Lung (tissue), 11 donors: ENCODE measurements at regions not wholly inside any gene's neighbourhood (a gene's known extent, or its start where the extent isn't known, plus 50 kb on each side); places are given as distances from the start of the nearest gene placed in this dataset.

Source experiments
- ATAC-seq: fragments of 200-7000 bp; cut with Tn5 transposase; one replicate; pipeline ENCODE4 v1.9.1; 2020; ENCODE audit warnings: moderate number of reproducible peaks; ENCODE audit not compliant: insufficient read depth, low FRiP score
- DNase-seq, 3 donors: peaks; one replicate each; pipeline ENCODE4 v3.0.0-alpha.2; 2013 to 2017
- H3K27ac ChIP-seq, 2 donors: one replicate each; pipeline ENCODE4 v1.5.1; 2013; ENCODE audit warnings: mild to moderate bottlenecking in 2 of 2, moderate library complexity in 2 of 2, control low read depth in 1 of 2, inconsistent platforms in 1 of 2, low read depth in 1 of 2, low read length in 1 of 2
- H3K27me3 ChIP-seq, 3 donors: one replicate each; pipeline ENCODE4 v1.5.1; 2013; ENCODE audit warnings: low read length in 2 of 3; ENCODE audit not compliant: control insufficient read depth in 3 of 3, insufficient read depth in 3 of 3
- H3K36me3 ChIP-seq, 4 donors: one replicate each; pipeline ENCODE4 v1.5.1; 2013; ENCODE audit warnings: low read length in 4 of 4, mild to moderate bottlenecking in 1 of 4, moderate library complexity in 1 of 4; ENCODE audit not compliant: control insufficient read depth in 4 of 4, insufficient read depth in 4 of 4
- H3K4me1 ChIP-seq, 5 donors: one replicate each; pipeline ENCODE4 v1.5.1; 2013; ENCODE audit warnings: low read length in 5 of 5, mild to moderate bottlenecking in 2 of 5, moderate library complexity in 1 of 5; ENCODE audit not compliant: control insufficient read depth in 5 of 5, insufficient read depth in 5 of 5
- H3K4me3 ChIP-seq: one replicate; pipeline ENCODE4 v1.5.1; 2013; ENCODE audit warnings: mild to moderate bottlenecking, control low read depth, moderate library complexity
- H3K9ac ChIP-seq, 2 donors: one replicate each; pipeline ENCODE4 v1.5.1; 2013; ENCODE audit warnings: low read length in 2 of 2, control low read depth in 1 of 2; ENCODE audit not compliant: insufficient read depth in 1 of 2
- H3K9me3 ChIP-seq, 4 donors: one replicate each; pipeline ENCODE4 v1.5.1; 2013; ENCODE audit warnings: low read length in 3 of 4, mild to moderate bottlenecking in 1 of 4, moderate library complexity in 1 of 4; ENCODE audit not compliant: control insufficient read depth in 4 of 4, insufficient read depth in 3 of 4
- CTCF ChIP-seq: IDR thresholded peaks from 2 replicates; pipeline ENCODE4 v1.5.1; 2012; ENCODE audit warnings: mild to moderate bottlenecking; ENCODE audit errors: control extremely low read depth, extremely low read depth
- WGBS, 2 donors: extraction: QIAGEN DNeasy Blood & Tissue Kit; methylation state at CpG; one replicate each; pipeline ENCODE4 v1.1.7; 2013; 5-methylcytosine and 5-hydroxymethylcytosine counted together
- donor health status: control.
- donor health status: control.
- donor health status: Bipolar disorder and iron deficiency.
- donor health status: healthy.
- donor health status: DM: yes; HTN: yes; CAD: no.

- no peak for ATAC-seq
- Histone ChIP-seq H3K9ac (no peak overlapping the region), H3K27me3 (no peaks in the 10 kb centered on the region), H3K4me1 (no peaks in the 10 kb centered on the region), H3K4me3 (no peak overlapping the region), H3K9me3 (peaks cover 0 to 4% (median 0%) of the 10 kb centered on the region in 4 donors), H3K27ac (no peak overlapping the region), H3K36me3 (no peaks in the 10 kb centered on the region)
- TF ChIP-seq CTCF, result no peak
- DNase-seq, result no peak
- WGBS, 2 donors, result 52 to 53% methylated on average over 4 of the region's 4 CpGs
These were observed 355.9 kb upstream of the TLE4 start for GRCh38 chr9:79215821-79216220.

GRCh38 chr9:79220251-79220650 is 351.5 kb upstream of the TLE4 start:
- ATAC-seq (no peak), DNase-seq (no peak)
- no peak overlapping the region for H3K27ac ChIP-seq
- 85 to 88% methylated on average over 1 of the region's 1 CpG for WGBS, 2 donors
- no peaks in the 10 kb centered on the region for H3K4me1 ChIP-seq
- H3K36me3 ChIP-seq, result no peaks in the 10 kb centered on the region
- H3K27me3 ChIP-seq, result no peaks in the 10 kb centered on the region
- no peak for TF ChIP-seq CTCF
- H3K9me3 ChIP-seq, result no peaks in the 10 kb centered on the region
- no peak overlapping the region for H3K4me3 ChIP-seq
- no peak overlapping the region for H3K9ac ChIP-seq

- ATAC-seq, result no peak
These were observed 351.1 kb upstream of the TLE4 start for GRCh38 chr9:79220666-79221065.

More at GRCh38 chr9:79220666-79221065, 351.1 kb upstream of the TLE4 start:
- Histone ChIP-seq H3K4me1 (no peaks in the 10 kb centered on the region), H3K27me3 (no peaks in the 10 kb centered on the region), H3K27ac (no peak overlapping the region), H3K9me3 (no peaks in the 10 kb centered on the region), H3K4me3 (no peak overlapping the region), H3K9ac (no peak overlapping the region), H3K36me3 (no peaks in the 10 kb centered on the region)
- 80 to 91% methylated on average over 1 of the region's 1 CpG for WGBS, 2 donors
- no peak for DNase-seq
- TF ChIP-seq CTCF, result no peak
